H9 (cell line): ENCODE measurements at regions not wholly inside any gene's neighbourhood (a gene's known extent, or its start where the extent isn't known, plus 50 kb on each side); places are given as distances from the start of the nearest gene placed in this dataset.

Experiments
- DNase-seq: peaks from one replicate; pipeline ENCODE4 v3.0.0-alpha.2; 2017
- H2AFZ ChIP-seq: one replicate; pipeline ENCODE4 v1.6.1; 2013; ENCODE audit warnings: mild to moderate bottlenecking, low read length, control low read depth, moderate library complexity
- H2AK5ac ChIP-seq: 2 replicates; pipeline ENCODE4 v1.6.1; 2013; ENCODE audit warnings: low read length, control low read depth, mixed read lengths; ENCODE audit not compliant: insufficient read length
- H2BK120ac ChIP-seq: one replicate; pipeline ENCODE4 v1.6.1; 2013; ENCODE audit warnings: low read depth, mild to moderate bottlenecking, low read length, control low read depth, inconsistent platforms; ENCODE audit not compliant: poor library complexity, severe bottlenecking
- H2BK12ac ChIP-seq: 2 replicates; pipeline ENCODE4 v1.6.1; 2013; ENCODE audit warnings: low read length, control low read depth, mixed read lengths, low read depth; ENCODE audit not compliant: insufficient read length
- H2BK15ac ChIP-seq: 2 replicates; pipeline ENCODE4 v1.6.1; 2013; ENCODE audit warnings: low read depth, low read length, control low read depth
- H2BK20ac ChIP-seq: one replicate; pipeline ENCODE4 v1.6.1; 2013; ENCODE audit warnings: low read depth, mild to moderate bottlenecking, low read length, control low read depth, inconsistent platforms; ENCODE audit not compliant: poor library complexity, severe bottlenecking
- H2BK5ac ChIP-seq: 2 replicates; pipeline ENCODE4 v1.6.1; 2013; ENCODE audit warnings: low read length, control low read depth, mixed read lengths; ENCODE audit not compliant: insufficient read length
- H3K14ac ChIP-seq: 2 replicates; pipeline ENCODE4 v1.6.1; 2013; ENCODE audit warnings: low read length, control low read depth; ENCODE audit not compliant: insufficient read depth
- H3K18ac ChIP-seq: 2 replicates; pipeline ENCODE4 v1.6.1; 2013; ENCODE audit warnings: low read depth, mild to moderate bottlenecking, mixed read lengths, low read length, control low read depth; ENCODE audit not compliant: insufficient read length
- H3K23ac ChIP-seq: 2 replicates; pipeline ENCODE4 v1.6.1; 2013; ENCODE audit warnings: low read length, control low read depth, mixed read lengths, low read depth; ENCODE audit not compliant: insufficient read length
- H3K23me2 ChIP-seq: 2 replicates; pipeline ENCODE4 v1.6.1; 2013; ENCODE audit warnings: low read depth, mild to moderate bottlenecking, mixed read lengths, low read length, control low read depth; ENCODE audit not compliant: insufficient read length, poor library complexity, severe bottlenecking
- H3K27ac ChIP-seq: 2 replicates; pipeline ENCODE4 v1.5.1; 2013; ENCODE audit warnings: low read length, control low read depth, mixed read lengths, low read depth; ENCODE audit not compliant: insufficient read length
- H3K27me3 ChIP-seq: 2 replicates; pipeline ENCODE4 v1.6.1; 2013; ENCODE audit warnings: low read length, control low read depth, inconsistent platforms; ENCODE audit not compliant: insufficient read depth
- H3K4ac ChIP-seq: 2 replicates; pipeline ENCODE4 v1.6.1; 2013; ENCODE audit warnings: low read depth, mild to moderate bottlenecking, control low read depth, inconsistent platforms, low read length, moderate library complexity
- H3K4me1 ChIP-seq: 2 replicates; pipeline ENCODE4 v1.6.1; 2013; ENCODE audit warnings: low read length, control low read depth, inconsistent platforms; ENCODE audit not compliant: insufficient read depth
- H3K4me2 ChIP-seq: 2 replicates; pipeline ENCODE4 v1.6.1; 2013; ENCODE audit warnings: low read length, control low read depth, mixed read lengths; ENCODE audit not compliant: insufficient read length, insufficient read depth
- H3K56ac ChIP-seq: 2 replicates; pipeline ENCODE4 v1.6.1; 2013; ENCODE audit warnings: low read depth, mild to moderate bottlenecking, mixed read lengths, low read length, control low read depth; ENCODE audit not compliant: insufficient read length
- H3K79me1 ChIP-seq: 2 replicates; pipeline ENCODE4 v1.6.1; 2013; ENCODE audit warnings: low read depth, mild to moderate bottlenecking, moderate library complexity, low read length, control low read depth, inconsistent platforms; ENCODE audit not compliant: insufficient read depth, poor library complexity, severe bottlenecking
- H3K79me2 ChIP-seq: 2 replicates; pipeline ENCODE4 v1.6.1; 2013; ENCODE audit warnings: low read length, control low read depth, inconsistent platforms; ENCODE audit not compliant: insufficient read depth
- H3K9ac ChIP-seq: 2 replicates; pipeline ENCODE4 v1.6.1; 2013; ENCODE audit warnings: low read length, control low read depth, mixed read lengths; ENCODE audit not compliant: insufficient read length; ENCODE audit errors: extremely low read depth
- H3K9me3 ChIP-seq: one replicate; pipeline ENCODE4 v1.6.1; 2013; ENCODE audit warnings: low read depth, low read length, inconsistent platforms; ENCODE audit not compliant: control insufficient read depth
- H3T11ph ChIP-seq: one replicate; pipeline ENCODE4 v1.6.1; 2013; ENCODE audit warnings: mild to moderate bottlenecking, low read length, control low read depth, inconsistent platforms
- H4K20me1 ChIP-seq: one replicate; pipeline ENCODE4 v1.6.1; 2013; ENCODE audit not compliant: control insufficient read depth, insufficient read length, insufficient read depth
- H4K5ac ChIP-seq: 2 replicates; pipeline ENCODE4 v1.6.1; 2013; ENCODE audit warnings: low read depth, mild to moderate bottlenecking, mixed read lengths, low read length, control low read depth; ENCODE audit not compliant: insufficient read length
- H4K8ac ChIP-seq: replicated peaks from 2 replicates; pipeline ENCODE4 v1.6.1; 2013; ENCODE audit warnings: low read length, control low read depth, mixed read lengths, low read depth; ENCODE audit not compliant: insufficient read length
- H4K91ac ChIP-seq: 2 replicates; pipeline ENCODE4 v1.6.1; 2013; ENCODE audit warnings: low read depth, mild to moderate bottlenecking, moderate library complexity, mixed read lengths, low read length, control low read depth; ENCODE audit not compliant: insufficient read length
- H3K27ac Mint-ChIP-seq, 3 experiments: 2 replicates in 2 of 3; 3 replicates in 1 of 3; pipeline ENCODE4 v1.8.0; 2020 to 2021; ENCODE audit warnings: mixed read lengths in 3 of 3, mild to moderate bottlenecking in 1 of 3, moderate library complexity in 1 of 3
- H3K27me3 Mint-ChIP-seq: 2 replicates; pipeline ENCODE4 v1.8.0; 2021; ENCODE audit warnings: low read depth, mild to moderate bottlenecking, moderate library complexity, mixed read lengths
- H3K36me3 Mint-ChIP-seq, 3 experiments: 2 replicates in 2 of 3; 3 replicates in 1 of 3; pipeline ENCODE4 v1.8.0; 2020 to 2021; ENCODE audit warnings: low read depth in 3 of 3, mixed read lengths in 3 of 3; ENCODE audit not compliant: insufficient read depth in 1 of 3
- H3K4me1 Mint-ChIP-seq, 2 experiments: 2 replicates each; pipeline ENCODE4 v1.8.0; 2020; ENCODE audit warnings: mixed read lengths in 2 of 2
- H3K4me3 Mint-ChIP-seq, 2 experiments: 2 replicates in 1 of 2; 3 replicates in 1 of 2; pipeline ENCODE4 v1.8.0; 2020 to 2021; ENCODE audit warnings: mild to moderate bottlenecking in 2 of 2, mixed read lengths in 2 of 2, moderate library complexity in 1 of 2
- H3K9me3 Mint-ChIP-seq, 2 experiments: 2 replicates in 1 of 2; 3 replicates in 1 of 2; pipeline ENCODE4 v1.8.0; 2020; ENCODE audit warnings: mild to moderate bottlenecking in 2 of 2, mixed read lengths in 2 of 2, moderate library complexity in 1 of 2
- CTCF ChIP-seq: fragments of 200-600 bp; sonication (generic); conservative IDR thresholded peaks from 3 replicates; pipeline ENCODE4 v1.8.0; 2021; ENCODE audit warnings: antibody characterized with exemption, mild to moderate bottlenecking
- WGBS: extraction: QIAGEN DNeasy Blood & Tissue Kit; methylation state at CpG from one replicate; pipeline ENCODE4 v1.1.7; 2013; ENCODE audit warnings: missing lambda C conversion rate, low lambda C conversion rate, mixed read lengths; ENCODE audit not compliant: insufficient read length; ENCODE audit errors: extremely low coverage; 5-methylcytosine and 5-hydroxymethylcytosine counted together

GRCh38 chr14:98864211-98864610 lies 407.8 kb downstream of the BCL11B start:
- WGBS = no CpG with 5 or more reads among the region's 2 CpGs
- H3K23ac ChIP-seq = no peak overlapping the region
- H3K56ac ChIP-seq = no peak overlapping the region
- Mint-ChIP-seq H3K4me1 (no peaks in the 10 kb centered on the region; a peak in 1 of 4 replicates), H3K27ac (no peak overlapping the region), H3K9me3 (peaks cover 0 to 4% of the 10 kb centered on the region in 2 experiments; a peak in 3 of 5 replicates), H3K27me3 (peaks cover 3% of the 10 kb centered on the region), H3K4me3 (no peak overlapping the region), H3K36me3 (no peaks in the 10 kb centered on the region)
- DNase-seq = no peak
- no peak overlapping the region for H3T11ph ChIP-seq
- H3K79me1 ChIP-seq = no peaks in the 10 kb centered on the region
- no peak overlapping the region for H2BK120ac ChIP-seq
- no peak overlapping the region for H3K14ac ChIP-seq
- no peak overlapping the region for H4K5ac ChIP-seq
- no peak overlapping the region for H3K4ac ChIP-seq
- no peak overlapping the region for H4K91ac ChIP-seq
- H3K9me3 ChIP-seq = no peaks in the 10 kb centered on the region
- H3K4me2 ChIP-seq = no peak overlapping the region
- H3K18ac ChIP-seq = no peak overlapping the region
- no peaks in the 10 kb centered on the region for H3K23me2 ChIP-seq
- no peak overlapping the region for H4K8ac ChIP-seq
- H3K9ac ChIP-seq = no peak overlapping the region
- H2AK5ac ChIP-seq = no peak overlapping the region
- H3K79me2 ChIP-seq = no peaks in the 10 kb centered on the region
- no peaks in the 10 kb centered on the region for H4K20me1 ChIP-seq
- no peak overlapping the region for H2BK12ac ChIP-seq
- H3K27ac ChIP-seq = no peak overlapping the region
- no peak overlapping the region for H2BK5ac ChIP-seq
- no peak overlapping the region for H2BK15ac ChIP-seq
- H3K4me1 ChIP-seq = no peaks in the 10 kb centered on the region
- no peak overlapping the region for H2AFZ ChIP-seq
- H3K27me3 ChIP-seq = no peaks in the 10 kb centered on the region
- H2BK20ac ChIP-seq = no peak overlapping the region
- TF ChIP-seq CTCF = no peak
